ENCODE measurements at regions not wholly inside any gene's neighbourhood (a gene's known extent, or its start where the extent isn't known, plus 50 kb on each side); places are given as distances from the start of the nearest gene placed in this dataset.

DNA sequence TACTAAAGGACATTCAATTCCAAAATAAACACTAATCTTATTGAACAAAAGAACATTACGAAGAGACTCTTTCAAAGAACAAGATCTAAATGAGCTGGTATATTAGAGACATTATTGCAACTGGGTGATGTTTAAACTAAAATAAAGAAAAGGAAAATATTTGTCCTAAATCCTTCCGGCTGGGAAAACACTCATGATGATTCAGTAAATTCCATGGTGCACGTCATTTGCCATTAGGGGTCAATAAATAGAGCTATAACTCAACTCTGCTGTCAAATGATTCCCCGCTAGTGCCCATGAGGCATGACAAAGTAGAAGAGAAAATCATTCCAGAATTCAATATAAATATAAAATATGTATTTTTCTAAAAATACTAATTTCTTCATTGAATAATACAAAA, 565.5 kb upstream of the TUSC1 start:
- TF ChIP-seq, protein P1, sequence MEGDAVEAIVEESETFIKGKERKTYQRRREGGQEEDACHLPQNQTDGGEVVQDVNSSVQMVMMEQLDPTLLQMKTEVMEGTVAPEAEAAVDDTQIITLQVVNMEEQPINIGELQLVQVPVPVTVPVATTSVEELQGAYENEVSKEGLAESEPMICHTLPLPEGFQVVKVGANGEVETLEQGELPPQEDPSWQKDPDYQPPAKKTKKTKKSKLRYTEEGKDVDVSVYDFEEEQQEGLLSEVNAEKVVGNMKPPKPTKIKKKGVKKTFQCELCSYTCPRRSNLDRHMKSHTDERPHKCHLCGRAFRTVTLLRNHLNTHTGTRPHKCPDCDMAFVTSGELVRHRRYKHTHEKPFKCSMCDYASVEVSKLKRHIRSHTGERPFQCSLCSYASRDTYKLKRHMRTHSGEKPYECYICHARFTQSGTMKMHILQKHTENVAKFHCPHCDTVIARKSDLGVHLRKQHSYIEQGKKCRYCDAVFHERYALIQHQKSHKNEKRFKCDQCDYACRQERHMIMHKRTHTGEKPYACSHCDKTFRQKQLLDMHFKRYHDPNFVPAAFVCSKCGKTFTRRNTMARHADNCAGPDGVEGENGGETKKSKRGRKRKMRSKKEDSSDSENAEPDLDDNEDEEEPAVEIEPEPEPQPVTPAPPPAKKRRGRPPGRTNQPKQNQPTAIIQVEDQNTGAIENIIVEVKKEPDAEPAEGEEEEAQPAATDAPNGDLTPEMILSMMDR (IDR thresholded peaks at IDR 0.05): no peak
- no peak for TF ChIP-seq POLR2A (IDR thresholded peaks at IDR 0.05)
